ENCODE measurements at regions not wholly inside any gene's neighbourhood (a gene's known extent, or its start where the extent isn't known, plus 50 kb on each side); places are given as distances from the start of the nearest gene placed in this dataset.

GRCh38 chr2:57893347-57893746 lies 153.3 kb upstream of the VRK2 start:
- Histone ChIP-seq H3K14ac (ENCODE audit: insufficient read length) (no peak overlapping the region), H2BK12ac (ENCODE audit: low read depth, low read length) (no peak overlapping the region), H4K8ac (ENCODE audit: extremely low read depth, insufficient read depth, low read length) (no peak overlapping the region), H3K23me2 (ENCODE audit: low read depth, low read length) (no peaks in the 10 kb centered on the region; the same call in 1 of the 2 replicates), H3K4me1 (replicated peaks in 1 of 4; ENCODE audit: control insufficient read depth in 3 of 4, insufficient read depth in 4 of 4, low read length in 3 of 4) (no peaks in the 10 kb centered on the region), H3K79me1 (ENCODE audit: low read depth, low read length) (no peaks in the 10 kb centered on the region), H3K56ac (replicated peaks; ENCODE audit: insufficient read length, low read depth, low read length) (no peak overlapping the region), H3K9ac (replicated peaks in 1 of 4; ENCODE audit: extremely low read depth in 1 of 4, low read depth in 3 of 4, low read length in 3 of 4) (no peak overlapping the region), H4K5ac (ENCODE audit: insufficient read length, low read depth, low read length) (no peak overlapping the region), H3K4me3 (ENCODE audit: extremely low read depth in 1 of 4, insufficient read depth in 2 of 4, low read depth in 3 of 4, low read length in 4 of 4) (no peak overlapping the region), H3K36me3 (ENCODE audit: control insufficient read depth in 2 of 4, insufficient read depth in 4 of 4, low read length in 3 of 4) (no peaks in the 10 kb centered on the region), H2AK5ac (ENCODE audit: low read depth, low read length) (no peak overlapping the region), H2BK5ac (ENCODE audit: low read depth, low read length) (no peak overlapping the region), H3K27ac (ENCODE audit: low read depth, low read length) (no peak overlapping the region), H4K91ac (replicated peaks; ENCODE audit: insufficient read length, low read length) (no peak overlapping the region), H2BK20ac (ENCODE audit: low read length) (no peak overlapping the region), H3K27me3 (replicated peaks in 1 of 4; ENCODE audit: control insufficient read depth in 3 of 4, extremely low read depth in 1 of 4, insufficient read depth in 3 of 4, low read length in 3 of 4) (no peaks in the 10 kb centered on the region), H3K79me2 (ENCODE audit: control insufficient read depth in 1 of 2, insufficient read depth in 2 of 2, low read length in 2 of 2) (no peaks in the 10 kb centered on the region), H3K23ac (ENCODE audit: insufficient read length) (no peak overlapping the region), H3K18ac (ENCODE audit: extremely low read depth, low read length) (no peak overlapping the region), H3K4me2 (ENCODE audit: insufficient read depth in 1 of 2, low read depth in 2 of 2, low read length in 2 of 2) (no peak overlapping the region), H4K20me1 (replicated peaks in 1 of 2; ENCODE audit: control insufficient read depth in 1 of 2, insufficient read depth in 2 of 2, low read length in 2 of 2) (no peaks in the 10 kb centered on the region), H3K9me3 (ENCODE audit: insufficient read depth in 2 of 2, low read depth in 1 of 2, low read length in 1 of 2) (no peaks in the 10 kb centered on the region), H2BK15ac (ENCODE audit: low read length) (no peak overlapping the region), H2BK120ac (replicated peaks; ENCODE audit: low read depth, low read length) (no peak overlapping the region), H3K4ac (replicated peaks; ENCODE audit: insufficient read length, low read depth, low read length) (no peak overlapping the region), H2AFZ (ENCODE audit: low read length) (no peak overlapping the region)
- ChIA-PET CTCF (ENCODE audit: partially characterized antibody) (interaction anchor here (2.4 kb wide), 1 partner anchor 12 kb away, joined by 9 read pairs; no protein-coding TSS in a partner anchor), POLR2A (ENCODE audit: partially characterized antibody) (interaction anchor here (0.6 kb wide), 1 partner anchor 312 kb away, joined by 3 read pairs; no protein-coding TSS in a partner anchor)
- no peak for TF ChIP-seq SIRT6 (IDR thresholded peaks at IDR 0.05; ENCODE audit: low read length)
- TF ChIP-seq KDM5A (IDR thresholded peaks at IDR 0.05; ENCODE audit: low read length): no peak
- no peak for TF ChIP-seq POLR2A (IDR thresholded peaks at IDR 0.05; ENCODE audit: control extremely low read depth in 1 of 2, low read depth in 2 of 2, low read length in 2 of 2)
- TF ChIP-seq RAD21 (IDR thresholded peaks at IDR 0.05 in 1 of 2, conservative IDR thresholded peaks at IDR 0.05 in 1 of 2; ENCODE audit: low read depth in 2 of 2, low read length in 2 of 2): no peak
- no peak for TF ChIP-seq ASH2L (IDR thresholded peaks at IDR 0.05; ENCODE audit: low read length)
- no peak for TF ChIP-seq BACH1 (IDR thresholded peaks at IDR 0.05; ENCODE audit: low read length)
- TF ChIP-seq MAX (IDR thresholded peaks at IDR 0.05): no peak
- no peak for TF ChIP-seq MAFK (IDR thresholded peaks at IDR 0.05; ENCODE audit: low read depth, low read length)
- no peak for TF ChIP-seq SAP30 (IDR thresholded peaks at IDR 0.05; ENCODE audit: insufficient read depth, insufficient replicate concordance, low read length)
- TF ChIP-seq FOSL1 (IDR thresholded peaks at IDR 0.05; ENCODE audit: insufficient read depth, low read depth, low read length): no peak
- no peak for TF ChIP-seq CTBP2 (IDR thresholded peaks at IDR 0.05; ENCODE audit: borderline replicate concordance, insufficient read depth, insufficient read length, low read length)
- DNase-seq (ENCODE audit: low read depth in 1 of 2, low spot score in 2 of 2) (no peak), FAIRE-seq (no peak)
- WGBS, 2 experiments (ENCODE audit: extremely low coverage in 1 of 2, insufficient coverage in 1 of 2, insufficient read length in 1 of 2, insufficient replicate concordance in 2 of 2, low coverage in 1 of 2, low lambda C conversion rate in 2 of 2, missing lambda C conversion rate in 1 of 2): 87% methylated on average over 6 of the region's 6 CpGs; no CpG with 5 or more reads in 1 of the 2 experiments

All from H1 (cell line).